HCT116 (cell line): ENCODE measurements at regions not wholly inside any gene's neighbourhood (a gene's known extent, or its start where the extent isn't known, plus 50 kb on each side); places are given as distances from the start of the nearest gene placed in this dataset.

Experiments used
- ATAC-seq: fragments of 200-7000 bp; cut with Tn5 transposase; 2 replicates; pipeline ENCODE4 v1.9.1; 2020; ENCODE audit warnings: mild to moderate bottlenecking, moderate library complexity
- BruUV-seq: library from RNA; stranded (reverse); fragments of 400-500 nt; replicated peaks from 2 replicates; lab custom pipeline; 2021; lab: Mats Ljungman, UMichigan
- CTCF ChIA-PET: fragments of 300-600 bp; sonication (Branson Sonifier 250); formaldehyde crosslinking; loops from one replicate; lab custom pipeline; 2021; ENCODE audit warnings: antibody characterized with exemption; lab: Charles Lee
- POLR2A ChIA-PET: fragments of 300-600, 350-600 bp; sonication (Branson Sonifier 250); formaldehyde crosslinking; loops from one replicate; lab custom pipeline; 2021; ENCODE audit warnings: antibody characterized with exemption; lab: Charles Lee
- RAD21 ChIA-PET, 2 experiments: fragments of 300-600 bp; sonication (Branson Sonifier 250); formaldehyde crosslinking; loops; one replicate each; lab custom pipeline; 2023; ENCODE audit warnings: low total read pairs in 2 of 2; ENCODE audit not compliant: uncharacterized antibody in 2 of 2, unreplicated experiment in 2 of 2, low non-redundant PET in 1 of 2; lab: Charles Lee
- DNase-seq: peaks from one replicate; pipeline ENCODE4 v3.0.0-alpha.2; 2010; ENCODE audit warnings: low read depth, low spot score
- H2AFZ ChIP-seq: fragments of 200-600 bp; shearing (Covaris generic), sonication (generic); 2 replicates; pipeline ENCODE4 v1.6.1; 2017; ENCODE audit warnings: low read depth, mixed run types, mixed read lengths, antibody characterized with exemption, low read length; ENCODE audit not compliant: poor library complexity, severe bottlenecking
- H3K27ac ChIP-seq: 2 replicates; pipeline ENCODE4 v1.5.1; 2012; ENCODE audit warnings: low read depth, low read length
- H3K27me3 ChIP-seq: fragments of 200-600 bp; sonication (generic); 2 replicates; pipeline ENCODE4 v1.6.1; 2016; ENCODE audit warnings: mixed run types, low read length, mixed read lengths; ENCODE audit not compliant: insufficient read depth
- H3K36me3 ChIP-seq, 2 experiments: fragments of 200-500 bp in 1 of 2; fragments of 200-600 bp in 1 of 2; sonication (Bioruptor generic) in 1 of 2; sonication (generic) in 1 of 2; 2 replicates each; pipeline versions ENCODE4 v1.5.1 to v1.6.1; 2014 to 2016; ENCODE audit warnings: low read length in 2 of 2, inconsistent platforms in 1 of 2, mixed read lengths in 1 of 2, mixed run types in 1 of 2; ENCODE audit not compliant: insufficient read depth in 2 of 2, control insufficient read depth in 1 of 2
- H3K4me1 ChIP-seq, 2 experiments: fragments of 200-600 bp in 1 of 2; sonication (generic) in 1 of 2; 2 replicates each; pipeline versions ENCODE4 v1.5.1 to v1.6.1; 2012 to 2017; ENCODE audit warnings: low read length in 2 of 2, inconsistent platforms in 1 of 2, mild to moderate bottlenecking in 1 of 2, mixed read lengths in 1 of 2, mixed run types in 1 of 2, moderate library complexity in 1 of 2; ENCODE audit not compliant: insufficient read depth in 2 of 2, control insufficient read depth in 1 of 2
- H3K4me2 ChIP-seq: fragments of 200-600 bp; sonication (generic); 2 replicates; pipeline ENCODE4 v1.6.1; 2017; ENCODE audit warnings: mixed run types, low read length, mixed read lengths
- H3K4me3 ChIP-seq, 2 experiments: fragments of 200-600 bp in 1 of 2; sonication (generic) in 1 of 2; replicated peaks in 1 of 2; 2 replicates each; pipeline ENCODE4 v1.5.1; 2011 to 2016; ENCODE audit warnings: low read length in 2 of 2, control low read depth in 1 of 2, low read depth in 1 of 2, mild to moderate bottlenecking in 1 of 2, mixed read lengths in 1 of 2, mixed run types in 1 of 2
- H3K79me2 ChIP-seq: fragments of 200-600 bp; sonication (generic); 2 replicates; pipeline ENCODE4 v1.6.1; 2017; ENCODE audit warnings: mild to moderate bottlenecking, mixed run types, low read length, moderate library complexity, mixed read lengths; ENCODE audit not compliant: insufficient read depth
- H3K9ac ChIP-seq: fragments of 200-600 bp; sonication (generic); 2 replicates; pipeline ENCODE4 v1.6.1; 2016; ENCODE audit warnings: low read length, mixed read lengths
- H3K9me2 ChIP-seq: fragments of 200-600 bp; sonication (generic), shearing (Covaris generic); 2 replicates; pipeline ENCODE4 v1.6.1; 2017; ENCODE audit warnings: mixed run types, mild to moderate bottlenecking, moderate library complexity; ENCODE audit not compliant: insufficient read depth
- H3K9me3 ChIP-seq, 2 experiments: fragments of 200-500 bp in 1 of 2; fragments of 200-600 bp in 1 of 2; sonication (Bioruptor generic) in 1 of 2; sonication (generic) in 1 of 2; 2 replicates each; pipeline ENCODE4 v1.6.1; 2014 to 2017; ENCODE audit warnings: low read length in 2 of 2, mixed read lengths in 2 of 2, inconsistent platforms in 1 of 2, low read depth in 1 of 2, mild to moderate bottlenecking in 1 of 2, mixed run types in 1 of 2, moderate library complexity in 1 of 2; ENCODE audit not compliant: control insufficient read depth in 1 of 2, insufficient read depth in 1 of 2
- H4K20me1 ChIP-seq: fragments of 200-600 bp; sonication (generic), shearing (Covaris generic); 2 replicates; pipeline ENCODE4 v1.6.1; 2017; ENCODE audit warnings: mixed run types, mild to moderate bottlenecking, moderate library complexity; ENCODE audit not compliant: insufficient read depth
- CBX3 ChIP-seq: IDR thresholded peaks from 2 replicates; pipeline ENCODE4 v1.6.1; 2012; ENCODE audit warnings: low read depth
- EZH2 ChIP-seq: fragments of 200-600 bp; sonication (generic); IDR thresholded peaks from 2 replicates; pipeline ENCODE4 v1.6.1; 2017; ENCODE audit warnings: antibody characterized with exemption, mixed run types
- EZH2phosphoT487 ChIP-seq: fragments of 200-600 bp; IDR thresholded peaks from 2 replicates; pipeline ENCODE4 v1.6.1; 2018; ENCODE audit warnings: antibody characterized with exemption, borderline replicate concordance
- SIN3A ChIP-seq: IDR thresholded peaks from 2 replicates; pipeline ENCODE4 v1.6.1; 2012; ENCODE audit warnings: low read depth
- intact Hi-C: fragments of 100-400 bp; cut with micrococcal nuclease; formaldehyde crosslinking; loops from 2 replicates; pipeline ENCODE4 v1.10.0; 2022
- TF ChIP-seq, protein P1 (sequence below): IDR thresholded peaks from 2 replicates; pipeline ENCODE4 v1.6.1; 2012; ENCODE audit warnings: low read depth
- TF ChIP-seq, protein P2 (sequence below): IDR thresholded peaks from 2 replicates; pipeline ENCODE4 v1.6.1; 2012

DNA sequence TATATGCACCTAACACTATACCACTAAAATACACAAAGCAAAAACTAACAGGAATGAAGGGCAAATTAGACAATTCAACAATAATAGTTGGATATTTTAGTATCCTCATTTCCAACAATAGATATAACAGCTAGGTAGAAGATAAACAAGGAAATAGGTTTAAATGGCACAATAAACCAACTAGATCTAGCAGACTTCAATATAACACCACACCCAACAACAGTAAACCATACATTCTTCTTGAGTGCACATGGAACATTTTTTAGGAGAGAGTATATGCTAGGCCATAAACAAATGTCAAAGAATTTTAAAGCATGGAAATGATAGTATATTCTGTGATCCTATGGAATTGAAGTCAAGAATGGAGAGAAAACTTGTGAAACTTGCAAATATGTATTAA, 138.4 kb downstream of the NDUFA10 start:
- no peaks in the 10 kb centered on the region for H3K79me2 ChIP-seq
- RAD21 ChIA-PET, result no interaction called here
- H2AFZ ChIP-seq, result no peak overlapping the region
- no peaks in the 10 kb centered on the region for H4K20me1 ChIP-seq
- POLR2A ChIA-PET, result no interaction called here
- H3K27ac ChIP-seq, result no peak overlapping the region
- no peak for ATAC-seq
- no peak overlapping the region for H3K4me3 ChIP-seq
- no peaks in the 10 kb centered on the region for H3K27me3 ChIP-seq
- no peak for TF ChIP-seq EZH2phosphoT487
- TF ChIP-seq, protein P1, sequence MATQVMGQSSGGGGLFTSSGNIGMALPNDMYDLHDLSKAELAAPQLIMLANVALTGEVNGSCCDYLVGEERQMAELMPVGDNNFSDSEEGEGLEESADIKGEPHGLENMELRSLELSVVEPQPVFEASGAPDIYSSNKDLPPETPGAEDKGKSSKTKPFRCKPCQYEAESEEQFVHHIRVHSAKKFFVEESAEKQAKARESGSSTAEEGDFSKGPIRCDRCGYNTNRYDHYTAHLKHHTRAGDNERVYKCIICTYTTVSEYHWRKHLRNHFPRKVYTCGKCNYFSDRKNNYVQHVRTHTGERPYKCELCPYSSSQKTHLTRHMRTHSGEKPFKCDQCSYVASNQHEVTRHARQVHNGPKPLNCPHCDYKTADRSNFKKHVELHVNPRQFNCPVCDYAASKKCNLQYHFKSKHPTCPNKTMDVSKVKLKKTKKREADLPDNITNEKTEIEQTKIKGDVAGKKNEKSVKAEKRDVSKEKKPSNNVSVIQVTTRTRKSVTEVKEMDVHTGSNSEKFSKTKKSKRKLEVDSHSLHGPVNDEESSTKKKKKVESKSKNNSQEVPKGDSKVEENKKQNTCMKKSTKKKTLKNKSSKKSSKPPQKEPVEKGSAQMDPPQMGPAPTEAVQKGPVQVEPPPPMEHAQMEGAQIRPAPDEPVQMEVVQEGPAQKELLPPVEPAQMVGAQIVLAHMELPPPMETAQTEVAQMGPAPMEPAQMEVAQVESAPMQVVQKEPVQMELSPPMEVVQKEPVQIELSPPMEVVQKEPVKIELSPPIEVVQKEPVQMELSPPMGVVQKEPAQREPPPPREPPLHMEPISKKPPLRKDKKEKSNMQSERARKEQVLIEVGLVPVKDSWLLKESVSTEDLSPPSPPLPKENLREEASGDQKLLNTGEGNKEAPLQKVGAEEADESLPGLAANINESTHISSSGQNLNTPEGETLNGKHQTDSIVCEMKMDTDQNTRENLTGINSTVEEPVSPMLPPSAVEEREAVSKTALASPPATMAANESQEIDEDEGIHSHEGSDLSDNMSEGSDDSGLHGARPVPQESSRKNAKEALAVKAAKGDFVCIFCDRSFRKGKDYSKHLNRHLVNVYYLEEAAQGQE, result no peak
- no peak for TF ChIP-seq SIN3A
- H3K9me3 ChIP-seq, result peaks cover 7% of the 10 kb centered on the region in 2 experiments; a peak in 2 of 4 replicates
- CTCF ChIA-PET, result no interaction called here
- H3K9me2 ChIP-seq, result no peaks in the 10 kb centered on the region
- no peaks in the 10 kb centered on the region for H3K4me1 ChIP-seq
- no peak overlapping the region for H3K4me2 ChIP-seq
- no peak overlapping the region for H3K9ac ChIP-seq
- no peak for DNase-seq
- intact Hi-C loops, result no loop called here
- H3K36me3 ChIP-seq, result no peaks in the 10 kb centered on the region
- BruUV-seq, result no TSS peak

DNA sequence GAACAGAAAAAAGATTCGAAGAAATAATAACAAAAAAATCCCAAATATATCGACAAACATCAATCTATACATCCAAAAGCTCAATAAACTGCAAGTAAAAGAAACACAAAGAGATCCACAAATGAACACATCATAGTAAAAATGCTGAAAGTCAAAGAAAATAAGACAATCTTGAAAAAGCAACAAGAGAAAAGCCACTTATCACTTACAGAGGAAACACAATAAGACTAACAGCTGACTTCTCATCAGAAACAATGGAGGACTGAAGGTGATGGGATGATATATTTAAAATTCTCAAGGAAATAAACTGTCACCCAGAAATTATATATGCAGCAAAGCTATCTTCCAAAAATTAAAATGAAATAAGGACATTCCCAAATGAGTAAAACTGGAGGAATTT, 140.3 kb downstream of the NDUFA10 start:
- TF ChIP-seq CBX3 (peak; percentile 90; the same call in 1 of the 2 replicates), EZH2 (no peak)
- TF ChIP-seq, protein P2, sequence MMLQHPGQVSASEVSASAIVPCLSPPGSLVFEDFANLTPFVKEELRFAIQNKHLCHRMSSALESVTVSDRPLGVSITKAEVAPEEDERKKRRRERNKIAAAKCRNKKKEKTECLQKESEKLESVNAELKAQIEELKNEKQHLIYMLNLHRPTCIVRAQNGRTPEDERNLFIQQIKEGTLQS, result no peak
- Histone ChIP-seq H2AFZ (no peak overlapping the region), H3K4me1 (no peaks in the 10 kb centered on the region), H3K79me2 (no peaks in the 10 kb centered on the region), H4K20me1 (no peaks in the 10 kb centered on the region), H3K4me2 (no peak overlapping the region), H3K4me3 (no peak overlapping the region), H3K27me3 (no peaks in the 10 kb centered on the region), H3K9me3 (peaks cover 7% of the 10 kb centered on the region in 2 experiments; a peak in 2 of 4 replicates), H3K27ac (no peak overlapping the region), H3K36me3 (no peaks in the 10 kb centered on the region), H3K9me2 (no peaks in the 10 kb centered on the region), H3K9ac (no peak overlapping the region)
- CTCF ChIA-PET, result interaction anchor here (2.9 kb wide), 1 partner anchor 61 kb away, joined by 14 read pairs; no protein-coding TSS in a partner anchor
- no peak for ATAC-seq
- DNase-seq, result no peak
- POLR2A ChIA-PET, result no interaction called here
- intact Hi-C loops, result loop anchor here (5.0 kb wide), 2 partner anchors 508 to 618 kb away; no protein-coding TSS in a partner anchor
- RAD21 ChIA-PET, result no interaction called here
- BruUV-seq, result no TSS peak
